GM23248 (cell line): ENCODE measurements at regions not wholly inside any gene's neighbourhood (a gene's known extent, or its start where the extent isn't known, plus 50 kb on each side); places are given as distances from the start of the nearest gene placed in this dataset.
"Not testable (repeated sequence)": the region's sequence is repeated elsewhere in the genome, so short reads cannot be mapped to it uniquely, and the experiment has no call there.

Experiments used
- DNase-seq: peaks from one replicate; pipeline ENCODE4 v3.0.0-alpha.2; 2015
- H2AFZ ChIP-seq: fragments of 200-600 bp; sonication (generic); 2 replicates; pipeline ENCODE4 v1.6.1; 2016; ENCODE audit warnings: antibody characterized with exemption
- H3F3A ChIP-seq: fragments of 200-600 bp; sonication (generic); 2 replicates; pipeline ENCODE4 v1.6.1; 2016; ENCODE audit warnings: mild to moderate bottlenecking, antibody characterized with exemption, mixed run types; ENCODE audit not compliant: insufficient read depth
- H3K27ac ChIP-seq: fragments of 200-600 bp; sonication (generic); 2 replicates; pipeline ENCODE4 v1.5.1; 2016; ENCODE audit warnings: mild to moderate bottlenecking
- H3K27me3 ChIP-seq: fragments of 200-600 bp; sonication (generic); replicated peaks from 2 replicates; pipeline ENCODE4 v1.6.1; 2016; ENCODE audit warnings: mild to moderate bottlenecking; ENCODE audit not compliant: insufficient read depth
- H3K36me3 ChIP-seq: fragments of 200-600 bp; sonication (generic); 2 replicates; pipeline ENCODE4 v1.6.1; 2016; ENCODE audit warnings: low read depth, mild to moderate bottlenecking
- H3K4me1 ChIP-seq: fragments of 200-600 bp; sonication (generic); 2 replicates; pipeline ENCODE4 v1.6.1; 2016; ENCODE audit warnings: mild to moderate bottlenecking; ENCODE audit not compliant: insufficient read depth
- H3K4me2 ChIP-seq: fragments of 200-600 bp; sonication (generic); one replicate; pipeline ENCODE4 v1.6.1; 2016; ENCODE audit warnings: mild to moderate bottlenecking; ENCODE audit not compliant: unreplicated experiment
- H3K4me3 ChIP-seq: fragments of 200-600 bp; sonication (generic); 2 replicates; pipeline ENCODE4 v1.5.1; 2016; ENCODE audit warnings: mild to moderate bottlenecking
- H3K79me2 ChIP-seq: fragments of 200-600 bp; sonication (generic); 2 replicates; pipeline ENCODE4 v1.6.1; 2016; ENCODE audit warnings: mild to moderate bottlenecking; ENCODE audit not compliant: insufficient read depth
- H3K9ac ChIP-seq: fragments of 200-600 bp; sonication (generic); 2 replicates; pipeline ENCODE4 v1.6.1; 2016; ENCODE audit warnings: mild to moderate bottlenecking
- H3K9me2 ChIP-seq: fragments of 200-600 bp; sonication (generic); 2 replicates; pipeline ENCODE4 v1.6.1; 2016; ENCODE audit warnings: mixed run types, mild to moderate bottlenecking, moderate library complexity; ENCODE audit not compliant: insufficient read depth
- H3K9me3 ChIP-seq: fragments of 200-600 bp; sonication (generic); one replicate; pipeline ENCODE4 v1.6.1; 2017; ENCODE audit warnings: low read depth
- H4K20me1 ChIP-seq: fragments of 200-600 bp; sonication (generic); 2 replicates; pipeline ENCODE4 v1.6.0; 2016; ENCODE audit not compliant: insufficient read depth
- EZH2 ChIP-seq: fragments of 200-600 bp; sonication (generic); IDR thresholded peaks from 2 replicates; pipeline ENCODE4 v1.6.1; 2018; ENCODE audit warnings: antibody characterized with exemption, mild to moderate bottlenecking; ENCODE audit not compliant: insufficient read depth, poor library complexity, severe bottlenecking
- EZH2phosphoT487 ChIP-seq: fragments of 200-600 bp; sonication (generic); IDR thresholded peaks from 2 replicates; pipeline ENCODE4 v1.6.1; 2018; ENCODE audit warnings: antibody characterized with exemption, moderate library complexity, mild to moderate bottlenecking, low read depth; ENCODE audit not compliant: insufficient read depth
- WGBS, 2 experiments: methylation state at CpG; one replicate each; pipeline ENCODE4 v1.1.6; 2015 to 2017; ENCODE audit warnings: low lambda C conversion rate in 2 of 2, low coverage in 1 of 2; ENCODE audit errors: missing lambda C conversion rate in 2 of 2; 5-methylcytosine and 5-hydroxymethylcytosine counted together
- in situ Hi-C: fragments of 300-500 bp; cut with MboI; formaldehyde crosslinking; loops from 2 replicates; pipeline ENCODE4 v1.15.0; 2020

- Histone ChIP-seq H3K4me1 (no peaks in the 10 kb centered on the region), H3K4me2 (no peak overlapping the region), H3K27me3 (peaks cover 2% of the 10 kb centered on the region), H3F3A (no peaks in the 10 kb centered on the region), H3K36me3 (no peaks in the 10 kb centered on the region), H3K9me2 (no peaks in the 10 kb centered on the region), H3K9ac (no peak overlapping the region), H4K20me1 (no peaks in the 10 kb centered on the region), H3K9me3 (no peaks in the 10 kb centered on the region), H3K27ac (no peak overlapping the region), H3K79me2 (no peaks in the 10 kb centered on the region), H3K4me3 (no peak overlapping the region), H2AFZ (no peak overlapping the region)
- no peak for TF ChIP-seq EZH2phosphoT487
- in situ Hi-C loops, result loop anchor here (25.0 kb wide), 1 partner anchor 1422 kb away; no protein-coding TSS in a partner anchor
- WGBS, 2 experiments, result 47 to 53% methylated on average over 5 of the region's 5 CpGs
- DNase-seq, result no peak
These were observed 81.9 kb upstream of the SLC25A36 start for GRCh38 chr3:140859592-140860336.

- DNase-seq, result peak; percentile 72
- TF ChIP-seq EZH2phosphoT487 (no peak), EZH2 (no peak)
- Histone ChIP-seq H3K9me3 (no peaks in the 10 kb centered on the region), H3K79me2 (no peaks in the 10 kb centered on the region), H3K4me2 (no peak overlapping the region), H4K20me1 (no peaks in the 10 kb centered on the region), H3K36me3 (no peaks in the 10 kb centered on the region), H3K27me3 (peaks cover 9% of the 10 kb centered on the region), H3K9ac (no peak overlapping the region), H3F3A (no peaks in the 10 kb centered on the region), H3K4me1 (no peaks in the 10 kb centered on the region), H3K4me3 (no peak overlapping the region), H2AFZ (no peak overlapping the region), H3K9me2 (no peaks in the 10 kb centered on the region), H3K27ac (no peak overlapping the region)
- 3 to 11% methylated on average over 6 of the region's 6 CpGs for WGBS, 2 experiments
- in situ Hi-C loops, result loop anchor here (25.0 kb wide), 1 partner anchor 1426 kb away; no protein-coding TSS in a partner anchor
These were observed 78.0 kb upstream of the SLC25A36 start for GRCh38 chr3:140863580-140864009.

- H4K20me1 ChIP-seq, result no peaks in the 10 kb centered on the region
- no peaks in the 10 kb centered on the region for H3K36me3 ChIP-seq
- no peak for TF ChIP-seq EZH2
- no peak for TF ChIP-seq EZH2phosphoT487
- H3K79me2 ChIP-seq, result no peaks in the 10 kb centered on the region
- in situ Hi-C loops, result loop anchor here (25.0 kb wide), 1 partner anchor 1433 kb away; no protein-coding TSS in a partner anchor
- no peak for DNase-seq
- H3K4me3 ChIP-seq, result no peak overlapping the region
- no peak overlapping the region for H3K4me2 ChIP-seq
- H3K9ac ChIP-seq, result no peak overlapping the region
- no peak overlapping the region for H3K27ac ChIP-seq
- H3K9me2 ChIP-seq, result no peaks in the 10 kb centered on the region
- no peaks in the 10 kb centered on the region for H3K9me3 ChIP-seq
- WGBS, 2 experiments, result 20 to 22% methylated on average over 4 of the region's 4 CpGs
- no peaks in the 10 kb centered on the region for H3K4me1 ChIP-seq
- no peaks in the 10 kb centered on the region for H3F3A ChIP-seq
- no peak overlapping the region for H2AFZ ChIP-seq
- H3K27me3 ChIP-seq, result peaks cover 4% of the 10 kb centered on the region; the same call in 1 of the 2 replicates
These were observed 71.3 kb upstream of the SLC25A36 start for GRCh38 chr3:140870351-140870750.

GRCh38 chr3:140871022-140871421, 70.6 kb upstream of the SLC25A36 start:
- Histone ChIP-seq H3K36me3 (no peaks in the 10 kb centered on the region), H3K79me2 (no peaks in the 10 kb centered on the region), H3K4me1 (no peaks in the 10 kb centered on the region), H3K4me2 (no peak overlapping the region), H3K9me3 (no peaks in the 10 kb centered on the region), H3K9me2 (no peaks in the 10 kb centered on the region), H3K4me3 (no peak overlapping the region), H4K20me1 (no peaks in the 10 kb centered on the region), H3K27me3 (peaks cover under 1% of the 10 kb centered on the region; the same call in 1 of the 2 replicates), H3K27ac (no peak overlapping the region), H3F3A (no peaks in the 10 kb centered on the region), H2AFZ (no peak overlapping the region), H3K9ac (no peak overlapping the region)
- no peak for TF ChIP-seq EZH2
- TF ChIP-seq EZH2phosphoT487, result no peak
- in situ Hi-C loops, result loop anchor here (25.0 kb wide), 1 partner anchor 1434 kb away; no protein-coding TSS in a partner anchor
- 15 to 17% methylated on average over 2 of the region's 2 CpGs for WGBS, 2 experiments
- no peak for DNase-seq

GRCh38 chr3:140872165-140872564, 69.5 kb upstream of the SLC25A36 start:
- H3K4me1 ChIP-seq, H3K27ac ChIP-seq, H3K9ac ChIP-seq, H3K4me3 ChIP-seq, H3K4me2 ChIP-seq, H3K9me2 ChIP-seq, H4K20me1 ChIP-seq, H2AFZ ChIP-seq, H3K36me3 ChIP-seq, DNase-seq, H3F3A ChIP-seq, H3K9me3 ChIP-seq, H3K27me3 ChIP-seq, H3K79me2 ChIP-seq: not testable (repeated sequence)
- WGBS, 2 experiments, result 11 to 28% methylated on average over 4 of the region's 4 CpGs
- in situ Hi-C loops, result loop anchor here (25.0 kb wide), 1 partner anchor 1435 kb away; no protein-coding TSS in a partner anchor
